HG02588 (cell line): ENCODE measurements at regions not wholly inside any gene's neighbourhood (a gene's known extent, or its start where the extent isn't known, plus 50 kb on each side); places are given as distances from the start of the nearest gene placed in this dataset.

Experiments used
- ATAC-seq: cut with Tn5 transposase; IDR thresholded peaks from one replicate; pipeline ENCODE4 v1.9.1; 2021; ENCODE audit warnings: mild to moderate bottlenecking, moderate library complexity; ENCODE audit not compliant: unreplicated experiment

DNA sequence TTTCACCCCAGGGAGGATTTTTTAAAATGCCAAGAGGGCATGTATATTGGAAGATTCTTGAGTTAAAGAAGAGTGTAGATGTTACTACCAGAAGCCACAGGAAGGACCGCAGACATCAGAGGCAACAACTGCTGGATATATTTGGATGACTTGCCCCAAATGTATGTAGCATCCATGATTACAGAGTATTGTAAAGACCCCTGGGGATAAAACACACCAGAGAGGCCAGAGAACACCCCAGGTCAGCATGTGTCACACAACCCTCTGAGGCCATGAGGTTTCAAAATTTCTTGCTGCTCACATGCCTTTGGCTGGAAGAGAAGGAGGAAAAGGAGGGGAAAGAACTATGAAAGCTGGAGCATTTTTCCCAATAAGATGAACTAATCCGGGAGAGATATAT lies 108.0 kb upstream of the LSM8 start:
- ATAC-seq, result no peak

GRCh38 chr7:118076564-118076963 lies 107.4 kb upstream of the LSM8 start:
- no peak for ATAC-seq

DNA sequence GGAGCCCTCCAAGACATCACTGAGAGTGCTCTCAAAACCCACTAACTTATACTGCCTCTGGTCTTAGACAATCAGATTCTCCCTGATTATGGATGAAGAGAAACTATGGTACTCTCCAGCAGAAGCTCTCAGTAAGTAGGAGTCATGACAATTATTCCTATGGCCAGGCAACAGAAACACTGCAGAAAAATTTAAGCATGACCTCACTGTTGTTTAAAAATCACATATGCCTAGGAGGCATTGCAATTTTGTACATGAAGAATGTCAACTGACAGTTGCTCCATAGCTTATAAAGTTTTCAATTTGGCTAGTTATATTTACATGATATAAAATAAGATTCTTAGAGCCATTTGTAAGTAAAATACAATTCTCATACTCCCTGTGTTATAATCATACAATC lies 105.9 kb upstream of the LSM8 start:
- ATAC-seq, result no peak

DNA sequence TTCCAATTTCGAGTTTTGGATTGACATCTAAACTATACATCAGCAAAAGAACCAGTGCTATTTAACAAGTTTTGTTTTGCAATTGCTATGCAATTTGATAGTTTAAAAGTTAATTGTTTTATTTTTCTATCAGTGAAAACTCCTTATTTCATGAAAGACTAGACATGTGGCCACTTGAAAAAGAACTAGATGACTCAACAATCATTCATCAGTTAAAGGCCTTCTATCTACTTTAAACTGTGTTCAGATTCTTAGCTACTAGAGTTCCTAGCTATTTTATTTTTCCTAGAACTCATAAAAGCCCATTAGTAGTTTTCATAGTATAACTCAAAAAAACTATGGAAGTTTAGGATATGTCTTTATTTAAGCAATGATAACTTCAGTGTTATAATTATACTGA lies 104.6 kb upstream of the LSM8 start:
- ATAC-seq, result no peak

GRCh38 chr7:118080947-118081346 lies 103.0 kb upstream of the LSM8 start:
- peak; percentile 95 for ATAC-seq

GRCh38 chr7:118082506-118082905 lies 101.5 kb upstream of the LSM8 start:
- ATAC-seq, result no peak

DNA sequence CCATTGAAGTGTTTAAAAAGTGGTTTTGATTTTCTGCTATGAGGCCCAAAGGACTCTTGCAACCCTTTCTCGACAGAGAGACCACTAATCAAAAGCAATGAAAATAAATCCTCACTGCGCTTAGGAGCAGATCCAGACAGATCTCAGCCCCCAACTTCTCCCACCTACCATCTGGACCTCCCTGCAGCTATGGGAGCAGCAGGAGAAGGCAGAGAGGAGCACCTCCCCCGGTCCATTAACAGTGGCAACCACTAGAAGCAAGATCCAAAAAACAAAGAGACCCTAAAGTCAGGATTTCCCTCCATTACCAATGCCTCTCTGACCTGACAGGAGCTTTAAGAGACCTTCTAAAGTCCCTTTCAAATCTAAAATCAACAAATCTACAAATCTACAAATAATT lies 99.0 kb upstream of the LSM8 start:
- ATAC-seq, result no peak

- ATAC-seq, result no peak
Observed at GRCh38 chr7:118087126-118087525, 96.8 kb upstream of the LSM8 start.

- ATAC-seq, result no peak
Observed at GRCh38 chr7:118094044-118094443, 89.9 kb upstream of the LSM8 start.

- no peak for ATAC-seq
Observed at GRCh38 chr7:118104812-118105441, 79.0 kb upstream of the LSM8 start.

DNA sequence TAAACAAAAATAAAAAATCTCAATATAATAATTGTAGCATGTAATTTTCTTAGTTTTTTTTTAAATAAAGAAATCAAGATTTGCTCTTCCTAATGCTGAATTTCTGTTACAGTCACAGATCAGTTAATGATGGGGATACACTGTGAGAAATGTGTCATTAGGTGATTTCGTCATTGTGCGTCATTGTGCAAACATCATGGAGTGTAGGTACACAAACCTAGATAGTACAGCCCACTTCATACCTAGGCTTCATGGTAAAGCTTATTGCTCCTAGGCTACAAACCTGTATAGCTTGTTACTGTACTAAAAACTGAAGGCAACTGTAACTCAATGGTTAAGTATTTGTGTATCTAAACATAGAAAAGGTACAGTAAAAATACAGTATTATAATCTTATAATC lies 74.4 kb upstream of the LSM8 start:
- ATAC-seq, result no peak

- ATAC-seq, result no peak
Observed at GRCh38 chr7:118110178-118110925, 73.6 kb upstream of the LSM8 start.

DNA sequence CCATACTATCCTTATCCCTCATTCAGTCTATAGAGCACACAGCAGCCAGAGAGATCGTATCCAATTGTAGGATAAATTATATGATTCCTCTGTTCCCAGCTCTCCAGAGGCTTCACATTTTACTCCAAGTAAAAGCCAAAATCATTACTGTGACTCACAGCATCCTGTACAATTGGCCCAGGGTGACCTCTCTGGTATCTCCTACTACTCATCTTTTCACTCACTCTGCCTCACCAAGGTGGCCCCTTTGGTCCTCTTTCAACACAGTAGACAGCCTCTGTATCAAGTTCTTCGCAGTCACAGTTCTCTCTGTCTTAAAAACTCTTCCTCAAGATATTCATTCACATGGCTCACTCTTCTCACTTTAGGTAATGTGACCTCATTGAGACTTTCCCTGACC lies 72.6 kb upstream of the LSM8 start:
- no peak for ATAC-seq

- no peak for ATAC-seq
Observed at GRCh38 chr7:118114175-118114574, 69.8 kb upstream of the LSM8 start.

- peak; percentile 68 for ATAC-seq
Observed at GRCh38 chr7:118129041-118129795, 54.7 kb upstream of the LSM8 start.

GRCh38 chr7:118132764-118133163 lies 51.2 kb upstream of the LSM8 start:
- ATAC-seq, result no peak
